ENCODE measurements at regions not wholly inside any gene's neighbourhood (a gene's known extent, or its start where the extent isn't known, plus 50 kb on each side); places are given as distances from the start of the nearest gene placed in this dataset.

DNA sequence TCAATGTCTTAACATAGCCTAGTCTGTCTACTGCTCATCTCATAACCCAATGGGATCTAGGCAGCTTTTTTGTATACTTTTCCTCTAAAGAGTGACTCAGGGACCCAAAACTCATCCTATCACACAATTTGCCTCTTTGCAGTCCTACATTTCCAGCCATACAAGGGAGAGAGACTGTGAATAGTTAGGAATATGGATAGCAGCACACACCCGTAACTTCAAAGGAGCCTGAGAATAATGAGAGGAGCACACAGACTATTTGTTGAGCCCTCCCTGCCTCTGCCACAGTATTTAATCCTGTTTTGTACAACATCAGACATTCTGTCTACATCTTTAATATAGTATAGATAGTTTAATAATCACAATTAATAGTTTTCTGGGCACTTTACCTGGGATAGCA is 83.2 kb downstream of the AREG start:
- TF ChIP-seq, protein P1, sequence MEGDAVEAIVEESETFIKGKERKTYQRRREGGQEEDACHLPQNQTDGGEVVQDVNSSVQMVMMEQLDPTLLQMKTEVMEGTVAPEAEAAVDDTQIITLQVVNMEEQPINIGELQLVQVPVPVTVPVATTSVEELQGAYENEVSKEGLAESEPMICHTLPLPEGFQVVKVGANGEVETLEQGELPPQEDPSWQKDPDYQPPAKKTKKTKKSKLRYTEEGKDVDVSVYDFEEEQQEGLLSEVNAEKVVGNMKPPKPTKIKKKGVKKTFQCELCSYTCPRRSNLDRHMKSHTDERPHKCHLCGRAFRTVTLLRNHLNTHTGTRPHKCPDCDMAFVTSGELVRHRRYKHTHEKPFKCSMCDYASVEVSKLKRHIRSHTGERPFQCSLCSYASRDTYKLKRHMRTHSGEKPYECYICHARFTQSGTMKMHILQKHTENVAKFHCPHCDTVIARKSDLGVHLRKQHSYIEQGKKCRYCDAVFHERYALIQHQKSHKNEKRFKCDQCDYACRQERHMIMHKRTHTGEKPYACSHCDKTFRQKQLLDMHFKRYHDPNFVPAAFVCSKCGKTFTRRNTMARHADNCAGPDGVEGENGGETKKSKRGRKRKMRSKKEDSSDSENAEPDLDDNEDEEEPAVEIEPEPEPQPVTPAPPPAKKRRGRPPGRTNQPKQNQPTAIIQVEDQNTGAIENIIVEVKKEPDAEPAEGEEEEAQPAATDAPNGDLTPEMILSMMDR (IDR thresholded peaks at IDR 0.05; ENCODE audit: insufficient read depth, low read depth, low read length, missing control alignments) = no peak
- H3K4me3 ChIP-seq (ENCODE audit: low read length) = no peak overlapping the region
- no peak for DNase-seq (ENCODE audit: low read depth)

DNA sequence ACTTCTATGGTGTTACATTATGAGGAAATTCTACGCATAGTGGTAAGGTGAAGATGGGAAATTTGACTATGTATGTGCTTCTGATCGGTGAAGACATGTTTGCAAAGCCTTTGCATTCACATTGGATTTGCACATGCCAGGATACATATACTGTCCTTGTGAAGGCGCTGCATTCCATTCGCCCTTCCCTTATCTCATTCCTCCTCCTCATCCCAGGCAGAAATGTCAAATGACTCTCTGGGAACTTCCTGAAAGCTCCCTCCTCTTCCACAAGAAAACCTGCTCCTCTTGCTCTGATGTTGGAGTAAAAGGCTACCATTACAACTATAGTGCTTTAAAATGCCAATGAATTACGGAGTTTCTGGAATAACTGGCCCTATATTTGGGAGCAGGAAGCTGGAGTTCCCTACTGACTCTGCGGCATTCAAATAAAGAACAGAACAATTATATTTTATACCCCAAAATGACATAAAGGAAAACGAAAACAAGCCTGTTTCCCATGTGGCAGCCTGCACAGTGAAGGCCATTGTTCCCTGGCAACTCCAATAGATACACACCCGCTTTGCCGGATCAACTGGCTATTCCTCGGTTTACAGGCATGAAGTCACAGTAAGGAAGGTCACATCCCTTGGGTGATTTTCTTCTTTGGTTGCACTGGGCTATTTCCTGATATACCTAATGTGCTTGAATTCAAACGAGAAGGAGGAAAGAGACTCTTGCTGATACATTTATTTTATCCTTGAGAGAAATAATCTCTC is 84.5 kb downstream of the AREG start:
- H3K4me3 ChIP-seq (ENCODE audit: low read length) = no peak overlapping the region
- TF ChIP-seq, protein P1 (IDR thresholded peaks at IDR 0.05; ENCODE audit: insufficient read depth, low read depth, low read length, missing control alignments) = no peak
- DNase-seq (ENCODE audit: low read depth) = no peak

DNA sequence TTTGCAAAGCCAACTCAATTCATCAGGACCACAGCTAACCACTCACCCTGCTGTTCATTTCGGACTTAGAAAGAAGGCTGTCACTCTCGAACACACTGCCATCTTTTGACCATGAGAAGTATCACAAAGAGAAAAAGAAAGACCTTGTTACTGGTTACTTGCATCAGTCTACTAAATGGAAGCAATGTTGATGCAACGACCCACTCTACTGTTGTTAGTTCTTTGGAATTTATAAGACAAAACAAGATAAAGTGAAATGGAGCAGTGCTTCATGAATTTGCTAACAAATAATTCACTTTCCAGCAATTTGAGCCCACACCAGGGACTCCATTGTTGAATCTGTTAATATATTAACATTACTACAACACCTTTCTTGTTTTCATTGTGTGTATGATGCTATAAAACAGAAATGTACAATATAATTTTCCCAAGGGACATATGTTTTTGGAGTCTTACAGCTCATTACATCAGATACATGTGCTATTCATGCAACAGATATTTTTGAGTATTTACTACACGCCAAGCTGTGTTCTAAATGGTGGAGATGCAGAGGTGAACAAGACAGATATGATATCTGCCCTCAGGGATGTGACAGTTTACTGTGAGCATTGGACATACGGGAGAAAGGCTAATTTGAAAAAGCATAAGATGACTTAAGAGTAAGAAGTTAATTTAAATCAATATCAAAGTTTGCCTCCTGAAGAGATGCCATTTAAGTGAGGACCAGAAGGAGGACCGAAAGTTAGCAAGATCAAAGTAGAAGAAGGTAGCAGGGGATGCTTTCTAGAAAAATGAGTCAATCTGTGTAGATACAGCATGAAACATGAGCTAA is 87.2 kb downstream of the AREG start:
- DNase-seq (ENCODE audit: low read depth) = peak; percentile 87
- H3K4me3 ChIP-seq (ENCODE audit: low read length) = no peak overlapping the region
- TF ChIP-seq, protein P1 (IDR thresholded peaks at IDR 0.05; ENCODE audit: insufficient read depth, low read depth, low read length, missing control alignments) = peak; percentile 84

DNA sequence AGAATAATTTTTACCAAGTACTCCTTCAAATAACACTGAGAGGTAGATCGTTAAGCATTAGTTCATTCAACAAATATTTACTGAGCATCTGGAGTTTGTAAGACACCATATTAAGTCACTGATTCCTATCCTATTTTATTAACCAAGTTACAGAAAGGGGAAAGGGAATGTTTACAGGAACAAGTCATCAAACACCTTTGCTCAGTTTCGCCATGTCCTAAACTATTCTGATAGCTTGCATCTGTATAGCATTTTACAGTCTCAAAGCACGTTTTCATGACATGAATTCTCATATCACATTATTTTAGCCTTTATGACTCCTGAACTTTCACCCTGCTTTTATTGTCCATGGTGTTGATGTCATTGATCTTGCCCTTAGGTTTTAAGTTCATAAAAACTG is 89.2 kb downstream of the AREG start:
- no peak for DNase-seq (ENCODE audit: low read depth)
- H3K4me3 ChIP-seq (ENCODE audit: low read length) = no peak overlapping the region
- TF ChIP-seq, protein P1 (IDR thresholded peaks at IDR 0.05; ENCODE audit: insufficient read depth, low read depth, low read length, missing control alignments) = no peak

DNA sequence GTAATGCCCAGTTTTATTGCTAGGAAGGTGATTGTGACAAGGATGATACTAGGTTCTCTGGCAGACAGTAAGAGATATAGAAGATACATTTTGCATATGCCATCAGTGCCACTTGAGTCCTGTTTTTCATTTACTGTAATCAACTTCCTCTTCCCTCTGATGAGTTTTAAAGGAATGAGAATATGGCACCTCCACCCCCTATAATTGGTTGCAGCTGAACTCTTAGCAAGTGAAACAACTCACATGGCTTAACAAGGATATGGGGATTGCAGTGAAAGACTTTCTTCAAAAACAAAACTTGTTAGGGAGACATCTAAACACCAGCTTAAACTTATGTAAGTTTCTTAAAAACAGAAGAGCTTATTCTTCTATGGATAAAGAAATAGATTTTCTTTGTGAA is 90.0 kb downstream of the AREG start:
- H3K4me3 ChIP-seq (ENCODE audit: low read length) = no peak overlapping the region
- DNase-seq (ENCODE audit: low read depth) = no peak
- TF ChIP-seq, protein P1 (IDR thresholded peaks at IDR 0.05; ENCODE audit: insufficient read depth, low read depth, low read length, missing control alignments) = no peak

DNA sequence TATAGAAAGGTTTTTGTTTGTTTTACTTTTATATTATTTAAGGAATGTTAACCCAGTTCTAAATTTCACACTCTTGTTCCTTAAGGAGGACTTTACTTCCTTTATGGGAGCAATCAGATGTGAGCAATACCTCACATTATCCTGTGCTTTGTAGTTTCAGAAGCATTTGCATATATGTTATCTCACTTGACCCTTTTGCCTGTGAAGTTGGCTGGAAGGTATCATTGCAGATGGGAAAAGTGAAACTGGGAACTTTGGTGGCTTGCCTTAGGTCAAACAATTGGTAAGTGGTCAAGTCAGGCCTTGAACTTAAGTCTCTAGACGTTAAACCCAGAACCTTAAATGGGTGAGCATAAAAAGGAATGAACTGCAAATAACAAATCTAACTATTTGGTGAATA is 90.6 kb downstream of the AREG start:
- H3K4me3 ChIP-seq (ENCODE audit: low read length) = no peak overlapping the region
- TF ChIP-seq, protein P1 (IDR thresholded peaks at IDR 0.05; ENCODE audit: insufficient read depth, low read depth, low read length, missing control alignments) = no peak
- DNase-seq (ENCODE audit: low read depth) = no peak

All from epithelial cell of esophagus (primary cell).